GM19455 (cell line): ENCODE measurements at regions not wholly inside any gene's neighbourhood (a gene's known extent, or its start where the extent isn't known, plus 50 kb on each side); places are given as distances from the start of the nearest gene placed in this dataset.

ENCODE experiments used
- ATAC-seq: cut with Tn5 transposase; IDR thresholded peaks from one replicate; pipeline ENCODE4 v1.9.1; 2021; ENCODE audit not compliant: unreplicated experiment

GRCh38 chr6:168837254-168838036, 396.5 kb downstream of the SMOC2 start:
- ATAC-seq, result no peak

- ATAC-seq, result no peak
Observed at GRCh38 chr6:168835991-168836390, 395.0 kb downstream of the SMOC2 start.

- ATAC-seq, result no peak
Observed at GRCh38 chr6:168834801-168835200, 393.8 kb downstream of the SMOC2 start.

DNA sequence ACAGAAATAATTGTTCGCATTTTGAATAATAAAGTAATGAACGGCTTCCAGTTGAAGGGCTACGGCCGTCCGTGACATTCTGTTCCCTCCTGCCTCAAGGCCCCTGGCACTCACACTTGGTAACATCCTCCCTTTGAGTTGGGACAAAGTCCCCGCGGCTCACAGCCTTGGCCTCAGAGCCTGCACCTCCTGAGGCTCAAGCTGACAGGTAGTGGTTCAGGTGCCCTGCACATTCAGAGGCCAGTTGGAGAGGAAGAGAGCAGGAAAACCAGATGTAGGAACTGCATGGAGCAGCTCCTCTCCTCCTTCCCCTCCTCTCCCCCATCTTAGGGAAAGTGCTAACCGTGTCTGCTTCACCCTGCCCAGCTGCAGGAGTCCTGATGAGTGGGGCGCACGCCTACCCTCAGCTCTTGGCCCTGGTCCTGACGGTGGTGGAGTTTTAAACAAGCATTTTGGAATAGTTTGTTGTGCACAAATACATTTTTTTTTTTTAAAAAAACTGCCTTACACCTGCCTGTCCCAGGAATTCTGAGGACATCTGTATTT, 393.1 kb downstream of the SMOC2 start:
- no peak for ATAC-seq

GRCh38 chr6:168828800-168829199, 387.8 kb downstream of the SMOC2 start:
- ATAC-seq, result no peak

GRCh38 chr6:168828035-168828434, 387.1 kb downstream of the SMOC2 start:
- ATAC-seq, result no peak

DNA sequence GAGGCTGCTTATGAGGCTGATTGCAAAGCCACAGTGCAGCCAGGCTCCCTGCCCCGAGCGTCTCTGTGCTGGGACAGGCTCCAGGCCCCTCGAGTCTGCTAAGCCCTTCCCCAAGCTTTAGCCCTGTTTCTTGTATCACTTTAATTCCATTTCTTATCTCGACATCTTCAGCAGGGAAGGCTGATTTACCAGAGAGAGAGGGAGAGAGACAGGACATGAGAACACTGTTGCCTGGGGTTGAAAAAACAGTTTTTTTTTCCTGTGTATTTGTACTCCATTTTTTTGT, 386.5 kb downstream of the SMOC2 start:
- no peak for ATAC-seq

- ATAC-seq, result no peak
Observed at GRCh38 chr6:168826726-168827585, 386.0 kb downstream of the SMOC2 start.

DNA sequence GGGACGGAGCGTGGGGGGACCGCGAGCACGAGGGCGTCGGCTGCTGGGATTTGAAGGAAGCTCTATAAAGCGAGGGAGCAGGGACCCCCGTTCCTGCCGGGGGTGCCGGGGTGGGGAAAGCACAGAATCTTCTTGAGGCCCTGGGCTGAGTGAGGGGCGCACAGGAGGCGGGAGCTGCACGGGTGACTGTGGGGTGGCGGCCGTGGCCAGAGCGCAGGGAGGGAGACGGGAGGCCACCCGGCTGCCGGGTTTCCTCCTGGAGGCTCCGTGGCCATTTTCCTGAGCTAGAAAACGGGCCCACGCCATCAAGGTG, 385.1 kb downstream of the SMOC2 start:
- ATAC-seq, result no peak

- ATAC-seq, result no peak
Observed at GRCh38 chr6:168825226-168826077, 384.5 kb downstream of the SMOC2 start.

DNA sequence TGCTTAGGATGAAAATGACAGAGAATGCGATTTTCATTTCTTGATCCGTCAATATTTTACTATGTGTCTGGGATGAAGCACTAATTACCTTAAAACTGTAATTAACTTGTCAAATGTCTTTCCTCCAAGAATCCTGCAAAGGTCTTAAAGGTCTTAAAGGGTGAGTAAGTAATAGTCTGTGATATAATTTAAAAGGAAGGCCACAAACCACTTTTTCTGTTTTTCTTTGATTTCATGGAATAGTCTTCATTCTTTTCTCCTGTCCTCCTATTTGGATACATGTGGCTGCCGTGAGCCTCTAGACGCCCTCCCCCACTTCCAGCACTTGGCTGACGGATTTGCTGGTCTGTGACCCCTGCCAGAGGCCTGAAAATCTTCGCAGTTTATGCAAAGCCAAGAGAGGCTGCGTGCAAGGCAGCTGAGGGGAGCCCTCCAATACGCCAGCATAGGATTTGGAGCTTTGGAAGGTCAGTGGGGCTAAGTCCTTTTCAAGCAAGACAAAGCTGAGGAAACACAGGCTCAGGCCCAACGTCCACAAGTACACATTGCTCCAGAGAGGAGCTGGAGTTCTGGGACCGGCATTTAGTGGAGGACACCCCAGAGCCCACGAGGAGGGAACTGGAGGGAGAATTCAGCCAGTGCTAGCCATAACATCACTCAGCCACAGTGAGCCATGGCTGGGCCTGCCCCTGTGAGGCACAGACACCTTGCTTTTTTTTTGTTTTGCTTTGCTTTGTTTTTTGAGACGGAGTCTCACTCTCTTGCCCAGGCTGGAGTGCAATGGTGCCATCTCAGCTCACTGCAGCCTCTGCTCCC, 382.6 kb downstream of the SMOC2 start:
- ATAC-seq, result no peak

GRCh38 chr6:168822376-168822775, 381.4 kb downstream of the SMOC2 start:
- no peak for ATAC-seq

DNA sequence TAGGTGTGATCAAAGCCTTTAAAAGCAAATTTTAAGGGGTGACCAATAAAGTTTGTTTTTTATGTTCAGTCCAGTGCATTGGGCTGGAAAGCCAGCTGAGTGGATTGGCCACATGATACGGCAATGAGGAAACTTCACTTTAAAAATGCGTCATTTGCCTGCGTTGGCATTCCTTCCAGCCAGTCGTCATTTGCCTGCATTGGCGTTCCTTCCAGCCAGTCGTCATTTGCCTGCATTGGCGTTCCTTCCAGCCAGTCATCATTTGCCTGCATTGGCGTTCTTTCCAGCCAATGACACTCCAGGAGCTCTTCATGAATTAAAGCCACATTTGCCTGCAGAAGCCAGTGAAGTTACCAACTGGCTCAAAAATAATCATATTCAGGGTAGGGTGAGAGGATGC, 378.6 kb downstream of the SMOC2 start:
- ATAC-seq, result no peak

DNA sequence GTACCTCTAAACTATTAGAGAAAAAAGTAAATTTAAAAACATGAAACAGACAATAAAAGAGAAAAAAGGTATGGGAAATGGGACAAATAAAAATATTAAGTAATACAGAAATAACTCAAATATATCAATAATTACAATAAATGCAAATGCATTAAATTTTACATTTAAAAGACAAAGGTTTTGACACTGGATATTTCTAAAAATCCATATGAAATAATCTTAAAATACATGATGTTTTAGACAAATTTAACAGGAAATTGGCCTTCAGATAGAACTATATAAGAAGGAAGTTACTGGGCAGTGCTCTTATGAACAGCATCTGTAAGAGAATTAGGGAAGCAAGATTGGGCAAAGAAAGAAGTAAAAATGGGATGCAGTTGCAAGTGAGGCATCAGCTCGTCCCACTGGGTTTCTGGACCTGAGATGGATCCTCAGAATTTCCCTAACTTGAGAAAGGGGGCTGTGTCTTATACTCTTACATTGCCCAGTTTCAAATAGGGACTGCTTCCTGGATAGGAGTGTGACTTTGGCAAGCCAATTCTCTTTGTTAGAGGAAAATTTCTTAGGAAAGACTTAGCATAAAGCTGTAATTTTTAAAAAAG, 376.7 kb downstream of the SMOC2 start:
- no peak for ATAC-seq

GRCh38 chr6:168815229-168815628, 374.2 kb downstream of the SMOC2 start:
- ATAC-seq, result no peak

- no peak for ATAC-seq
Observed at GRCh38 chr6:168808232-168808631, 367.2 kb downstream of the SMOC2 start.

GRCh38 chr6:168804331-168804730, 363.3 kb downstream of the SMOC2 start:
- ATAC-seq, result no peak

GRCh38 chr6:168803874-168804273, 362.9 kb downstream of the SMOC2 start:
- ATAC-seq, result no peak

GRCh38 chr6:168799067-168799466, 358.1 kb downstream of the SMOC2 start:
- no peak for ATAC-seq

- no peak for ATAC-seq
Observed at GRCh38 chr6:168796106-168796505, 355.1 kb downstream of the SMOC2 start.
